ENCODE measurements at regions not wholly inside any gene's neighbourhood (a gene's known extent, or its start where the extent isn't known, plus 50 kb on each side); places are given as distances from the start of the nearest gene placed in this dataset.

- in situ Hi-C loops (cut with HindIII; ENCODE audit: low sequenced_read_pairs), result no loop called here
- no peak for TF ChIP-seq CTCF (IDR thresholded peaks at IDR 0.05; ENCODE audit: low read depth, low read length)
- no peak for DNase-seq (ENCODE audit: low read depth, low spot score)
- no peak overlapping the region for H3K4me3 ChIP-seq (ENCODE audit: low read depth, low read length)
Measured at GRCh38 chr15:54990793-54991192, 205.9 kb downstream of the RSL24D1 start.

GRCh38 chr15:54987881-54988280 is 208.9 kb downstream of the RSL24D1 start:
- no peak for DNase-seq (ENCODE audit: low read depth, low spot score)
- in situ Hi-C loops (cut with HindIII; ENCODE audit: low sequenced_read_pairs), result no loop called here
- no peak for TF ChIP-seq CTCF (IDR thresholded peaks at IDR 0.05; ENCODE audit: low read depth, low read length)
- no peak overlapping the region for H3K4me3 ChIP-seq (ENCODE audit: low read depth, low read length)

- in situ Hi-C loops (cut with HindIII; ENCODE audit: low sequenced_read_pairs), result no loop called here
- H3K4me3 ChIP-seq (ENCODE audit: low read depth, low read length), result no peak overlapping the region
- no peak for DNase-seq (ENCODE audit: low read depth, low spot score)
- TF ChIP-seq CTCF (IDR thresholded peaks at IDR 0.05; ENCODE audit: low read depth, low read length), result no peak
Measured at GRCh38 chr15:54979964-54980363, 216.8 kb downstream of the RSL24D1 start.

- in situ Hi-C loops (cut with HindIII; ENCODE audit: low sequenced_read_pairs), result no loop called here
- TF ChIP-seq CTCF (IDR thresholded peaks at IDR 0.05; ENCODE audit: low read depth, low read length), result no peak
- DNase-seq (ENCODE audit: low read depth, low spot score), result no peak
- no peak overlapping the region for H3K4me3 ChIP-seq (ENCODE audit: low read depth, low read length)
Measured at GRCh38 chr15:54962637-54963036, 234.1 kb downstream of the RSL24D1 start.

- in situ Hi-C loops (cut with HindIII; ENCODE audit: low sequenced_read_pairs), result no loop called here
- no peak for DNase-seq (ENCODE audit: low read depth, low spot score)
- TF ChIP-seq CTCF (IDR thresholded peaks at IDR 0.05; ENCODE audit: low read depth, low read length), result no peak
- no peak overlapping the region for H3K4me3 ChIP-seq (ENCODE audit: low read depth, low read length)
Measured at GRCh38 chr15:54960266-54960665, 236.5 kb downstream of the RSL24D1 start.

GRCh38 chr15:54941417-54941816 is 255.3 kb downstream of the RSL24D1 start:
- TF ChIP-seq CTCF (IDR thresholded peaks at IDR 0.05; ENCODE audit: low read depth, low read length), result no peak
- in situ Hi-C loops (cut with HindIII; ENCODE audit: low sequenced_read_pairs), result no loop called here
- DNase-seq (ENCODE audit: low read depth, low spot score), result no peak
- no peak overlapping the region for H3K4me3 ChIP-seq (ENCODE audit: low read depth, low read length)

- no peak overlapping the region for H3K4me3 ChIP-seq (ENCODE audit: low read depth, low read length)
- no peak for TF ChIP-seq CTCF (IDR thresholded peaks at IDR 0.05; ENCODE audit: low read depth, low read length)
- in situ Hi-C loops (cut with HindIII; ENCODE audit: low sequenced_read_pairs), result no loop called here
- DNase-seq (ENCODE audit: low read depth, low spot score), result no peak
Measured at GRCh38 chr15:54917312-54917711, 279.4 kb downstream of the RSL24D1 start.
